ENCODE measurements at regions not wholly inside any gene's neighbourhood (a gene's known extent, or its start where the extent isn't known, plus 50 kb on each side); places are given as distances from the start of the nearest gene placed in this dataset.

- no peak for DNase-seq
These were observed 61.3 kb upstream of the METAP2 start for GRCh38 chr12:95412482-95413311.

GRCh38 chr12:95413576-95413975 is 60.4 kb upstream of the METAP2 start:
- DNase-seq, result no peak

GRCh38 chr12:95415451-95415850 is 58.5 kb upstream of the METAP2 start:
- DNase-seq, result no peak

GRCh38 chr12:95416111-95416636 is 57.8 kb upstream of the METAP2 start:
- no peak for DNase-seq

- no peak for DNase-seq
These were observed 56.6 kb upstream of the METAP2 start for GRCh38 chr12:95417372-95417771.

GRCh38 chr12:95418142-95418541 is 55.8 kb upstream of the METAP2 start:
- DNase-seq, result no peak
